ENCODE measurements at regions not wholly inside any gene's neighbourhood (a gene's known extent, or its start where the extent isn't known, plus 50 kb on each side); places are given as distances from the start of the nearest gene placed in this dataset.

- Mint-ChIP-seq H3K4me3 (no peak overlapping the region), H3K4me1 (ENCODE audit: low read depth) (no peaks in the 10 kb centered on the region), H3K27ac (no peak overlapping the region), H3K36me3 (ENCODE audit: low read depth) (no peaks in the 10 kb centered on the region), H3K27me3 (ENCODE audit: low read depth) (no peaks in the 10 kb centered on the region), H3K9me3 (no peaks in the 10 kb centered on the region)
- CTCF ChIA-PET, result no interaction called here
- intact Hi-C loops (cut with micrococcal nuclease), result no loop called here
- DNase-seq, result no peak
Measured at GRCh38 chr2:122639711-122640110, 884.3 kb downstream of the TSN start.

GRCh38 chr2:122643725-122644329 is 888.4 kb downstream of the TSN start:
- CTCF ChIA-PET, result no interaction called here
- Mint-ChIP-seq H3K4me3 (no peak overlapping the region), H3K27me3 (ENCODE audit: low read depth) (no peaks in the 10 kb centered on the region), H3K27ac (no peak overlapping the region), H3K4me1 (ENCODE audit: low read depth) (no peaks in the 10 kb centered on the region), H3K9me3 (no peaks in the 10 kb centered on the region), H3K36me3 (ENCODE audit: low read depth) (no peaks in the 10 kb centered on the region)
- intact Hi-C loops (cut with micrococcal nuclease), result no loop called here
- DNase-seq, result no peak

- no peak overlapping the region for H3K27ac Mint-ChIP-seq
- no peaks in the 10 kb centered on the region for H3K4me1 Mint-ChIP-seq (ENCODE audit: low read depth)
- no peak for DNase-seq
- no peaks in the 10 kb centered on the region for H3K27me3 Mint-ChIP-seq (ENCODE audit: low read depth)
- CTCF ChIA-PET, result interaction anchor here (0.6 kb wide), 1 partner anchor 1641 kb away, joined by 3 read pairs; no protein-coding TSS in a partner anchor
- intact Hi-C loops (cut with micrococcal nuclease), result no loop called here
- H3K4me3 Mint-ChIP-seq, result no peak overlapping the region
- no peaks in the 10 kb centered on the region for H3K36me3 Mint-ChIP-seq (ENCODE audit: low read depth)
- no peaks in the 10 kb centered on the region for H3K9me3 Mint-ChIP-seq
Measured at GRCh38 chr2:122651236-122651635, 895.8 kb downstream of the TSN start.

- Mint-ChIP-seq H3K4me3 (no peak overlapping the region), H3K27ac (no peak overlapping the region), H3K36me3 (ENCODE audit: low read depth) (no peaks in the 10 kb centered on the region), H3K9me3 (no peaks in the 10 kb centered on the region), H3K4me1 (ENCODE audit: low read depth) (no peaks in the 10 kb centered on the region), H3K27me3 (ENCODE audit: low read depth) (no peaks in the 10 kb centered on the region)
- CTCF ChIA-PET, result interaction anchor here (0.6 kb wide), 1 partner anchor 1641 kb away, joined by 3 read pairs; no protein-coding TSS in a partner anchor
- intact Hi-C loops (cut with micrococcal nuclease), result no loop called here
- no peak for DNase-seq
Measured at GRCh38 chr2:122651780-122652179, 896.3 kb downstream of the TSN start.

- Mint-ChIP-seq H3K27ac (no peak overlapping the region), H3K27me3 (ENCODE audit: low read depth) (no peaks in the 10 kb centered on the region), H3K9me3 (no peaks in the 10 kb centered on the region), H3K4me1 (ENCODE audit: low read depth) (no peaks in the 10 kb centered on the region), H3K36me3 (ENCODE audit: low read depth) (no peaks in the 10 kb centered on the region), H3K4me3 (no peak overlapping the region)
- CTCF ChIA-PET, result no interaction called here
- intact Hi-C loops (cut with micrococcal nuclease), result no loop called here
- no peak for DNase-seq
Measured at GRCh38 chr2:122652670-122653069, 897.2 kb downstream of the TSN start.

GRCh38 chr2:122656403-122656802 is 901.0 kb downstream of the TSN start:
- H3K4me1 Mint-ChIP-seq (ENCODE audit: low read depth), result no peaks in the 10 kb centered on the region
- H3K4me3 Mint-ChIP-seq, result no peak overlapping the region
- CTCF ChIA-PET, result no interaction called here
- H3K27me3 Mint-ChIP-seq (ENCODE audit: low read depth), result peaks cover 3% of the 10 kb centered on the region
- intact Hi-C loops (cut with micrococcal nuclease), result no loop called here
- H3K27ac Mint-ChIP-seq, result no peak overlapping the region
- no peak for DNase-seq
- H3K36me3 Mint-ChIP-seq (ENCODE audit: low read depth), result no peaks in the 10 kb centered on the region
- H3K9me3 Mint-ChIP-seq, result no peaks in the 10 kb centered on the region

GRCh38 chr2:122660786-122661634 is 905.6 kb downstream of the TSN start:
- H3K36me3 Mint-ChIP-seq (ENCODE audit: low read depth), result no peaks in the 10 kb centered on the region
- CTCF ChIA-PET, result no interaction called here
- no peak overlapping the region for H3K27ac Mint-ChIP-seq
- no peak overlapping the region for H3K4me3 Mint-ChIP-seq
- DNase-seq, result no peak
- no peaks in the 10 kb centered on the region for H3K9me3 Mint-ChIP-seq
- H3K4me1 Mint-ChIP-seq (ENCODE audit: low read depth), result no peaks in the 10 kb centered on the region
- intact Hi-C loops (cut with micrococcal nuclease), result no loop called here
- H3K27me3 Mint-ChIP-seq (ENCODE audit: low read depth), result peaks cover 3% of the 10 kb centered on the region

GRCh38 chr2:122663620-122664019 is 908.2 kb downstream of the TSN start:
- peaks cover 3% of the 10 kb centered on the region for H3K27me3 Mint-ChIP-seq (ENCODE audit: low read depth)
- intact Hi-C loops (cut with micrococcal nuclease), result no loop called here
- H3K36me3 Mint-ChIP-seq (ENCODE audit: low read depth), result no peaks in the 10 kb centered on the region
- DNase-seq, result no peak
- no peak overlapping the region for H3K27ac Mint-ChIP-seq
- no peaks in the 10 kb centered on the region for H3K4me1 Mint-ChIP-seq (ENCODE audit: low read depth)
- H3K9me3 Mint-ChIP-seq, result no peaks in the 10 kb centered on the region
- no peak overlapping the region for H3K4me3 Mint-ChIP-seq
- CTCF ChIA-PET, result no interaction called here

GRCh38 chr2:122669627-122670026 is 914.2 kb downstream of the TSN start:
- DNase-seq, result no peak
- Mint-ChIP-seq H3K4me1 (ENCODE audit: low read depth) (no peaks in the 10 kb centered on the region), H3K27me3 (ENCODE audit: low read depth) (no peaks in the 10 kb centered on the region), H3K4me3 (no peak overlapping the region), H3K36me3 (ENCODE audit: low read depth) (no peaks in the 10 kb centered on the region), H3K27ac (no peak overlapping the region), H3K9me3 (no peaks in the 10 kb centered on the region)
- CTCF ChIA-PET, result no interaction called here
- intact Hi-C loops (cut with micrococcal nuclease), result no loop called here

GRCh38 chr2:122670897-122671296 is 915.4 kb downstream of the TSN start:
- H3K36me3 Mint-ChIP-seq (ENCODE audit: low read depth), result no peaks in the 10 kb centered on the region
- no peaks in the 10 kb centered on the region for H3K27me3 Mint-ChIP-seq (ENCODE audit: low read depth)
- H3K9me3 Mint-ChIP-seq, result no peaks in the 10 kb centered on the region
- H3K4me1 Mint-ChIP-seq (ENCODE audit: low read depth), result no peaks in the 10 kb centered on the region
- no peak overlapping the region for H3K27ac Mint-ChIP-seq
- no peak for DNase-seq
- intact Hi-C loops (cut with micrococcal nuclease), result no loop called here
- no peak overlapping the region for H3K4me3 Mint-ChIP-seq
- CTCF ChIA-PET, result no interaction called here

- CTCF ChIA-PET, result interaction anchor here (1.1 kb wide), 1 partner anchor 12 kb away, joined by 3 read pairs; no protein-coding TSS in a partner anchor
- H3K4me3 Mint-ChIP-seq, result no peak overlapping the region
- H3K9me3 Mint-ChIP-seq, result peaks cover 1% of the 10 kb centered on the region
- no peak for DNase-seq
- intact Hi-C loops (cut with micrococcal nuclease), result no loop called here
- H3K27me3 Mint-ChIP-seq (ENCODE audit: low read depth), result no peaks in the 10 kb centered on the region
- no peaks in the 10 kb centered on the region for H3K36me3 Mint-ChIP-seq (ENCODE audit: low read depth)
- H3K27ac Mint-ChIP-seq, result no peak overlapping the region
- H3K4me1 Mint-ChIP-seq (ENCODE audit: low read depth), result no peaks in the 10 kb centered on the region
Measured at GRCh38 chr2:122680662-122681061, 925.2 kb downstream of the TSN start.

- Mint-ChIP-seq H3K27me3 (ENCODE audit: low read depth) (no peaks in the 10 kb centered on the region), H3K27ac (no peak overlapping the region), H3K4me1 (ENCODE audit: low read depth) (no peaks in the 10 kb centered on the region), H3K9me3 (peaks cover 1% of the 10 kb centered on the region), H3K36me3 (ENCODE audit: low read depth) (no peaks in the 10 kb centered on the region), H3K4me3 (no peak overlapping the region)
- CTCF ChIA-PET, result interaction anchor here (1.1 kb wide), 1 partner anchor 11 kb away, joined by 3 read pairs; no protein-coding TSS in a partner anchor
- DNase-seq, result no peak
- intact Hi-C loops (cut with micrococcal nuclease), result no loop called here
Measured at GRCh38 chr2:122681626-122682025, 926.2 kb downstream of the TSN start.

- no peak for DNase-seq
- H3K4me3 Mint-ChIP-seq, result no peak overlapping the region
- H3K27ac Mint-ChIP-seq, result no peak overlapping the region
- intact Hi-C loops (cut with micrococcal nuclease), result no loop called here
- H3K4me1 Mint-ChIP-seq (ENCODE audit: low read depth), result no peaks in the 10 kb centered on the region
- H3K9me3 Mint-ChIP-seq, result peaks cover 1% of the 10 kb centered on the region
- CTCF ChIA-PET, result no interaction called here
- H3K27me3 Mint-ChIP-seq (ENCODE audit: low read depth), result no peaks in the 10 kb centered on the region
- no peaks in the 10 kb centered on the region for H3K36me3 Mint-ChIP-seq (ENCODE audit: low read depth)
Measured at GRCh38 chr2:122682356-122682755, 926.9 kb downstream of the TSN start.
